Parathyroid adenoma (tissue), 2 donors: ENCODE measurements at regions not wholly inside any gene's neighbourhood (a gene's known extent, or its start where the extent isn't known, plus 50 kb on each side); places are given as distances from the start of the nearest gene placed in this dataset.

Source experiments
- H2AFZ ChIP-seq: fragments of 300-600 bp; sonication (generic); one replicate; pipeline ENCODE4 v1.7.0; 2017; ENCODE audit warnings: antibody characterized with exemption, mild to moderate bottlenecking
- H3K27ac ChIP-seq: fragments of 300-600 bp; sonication (generic); one replicate; pipeline ENCODE4 v1.7.0; 2017
- H3K27me3 ChIP-seq: fragments of 300-600 bp; sonication (generic); one replicate; pipeline ENCODE4 v1.7.0; 2017; ENCODE audit warnings: low read length; ENCODE audit not compliant: control insufficient read depth, insufficient read depth
- H3K36me3 ChIP-seq: fragments of 300-600 bp; sonication (generic); one replicate; pipeline ENCODE4 v1.7.0; 2017; ENCODE audit warnings: low read length; ENCODE audit not compliant: control insufficient read depth, insufficient read depth
- H3K4me1 ChIP-seq: fragments of 300-600 bp; sonication (generic); one replicate; pipeline ENCODE4 v1.7.0; 2017; ENCODE audit warnings: control low read depth
- H3K4me2 ChIP-seq: fragments of 300-600 bp; sonication (generic); one replicate; pipeline ENCODE4 v1.7.0; 2017; ENCODE audit warnings: low read length
- H3K4me3 ChIP-seq: fragments of 300-600 bp; sonication (generic); one replicate; pipeline ENCODE4 v1.7.0; 2017; ENCODE audit warnings: low read depth, low read length
- H3K79me2 ChIP-seq: fragments of 300-600 bp; sonication (generic); one replicate; pipeline ENCODE4 v1.7.0; 2017; ENCODE audit warnings: control low read depth
- H3K9ac ChIP-seq: fragments of 300-600 bp; sonication (generic); one replicate; pipeline ENCODE4 v1.7.0; 2017; ENCODE audit warnings: mild to moderate bottlenecking
- H3K9me3 ChIP-seq: fragments of 300-600 bp; sonication (generic); one replicate; pipeline ENCODE4 v1.7.0; 2017; ENCODE audit warnings: low read length; ENCODE audit not compliant: control insufficient read depth
- TF ChIP-seq, protein P1 (sequence below): fragments of 300-600 bp; sonication (generic); IDR thresholded peaks from one replicate; pipeline ENCODE4 v1.7.0; 2017; ENCODE audit warnings: antibody characterized with exemption, mild to moderate bottlenecking
- donor health status: primary hyperparathyroidism.

DNA sequence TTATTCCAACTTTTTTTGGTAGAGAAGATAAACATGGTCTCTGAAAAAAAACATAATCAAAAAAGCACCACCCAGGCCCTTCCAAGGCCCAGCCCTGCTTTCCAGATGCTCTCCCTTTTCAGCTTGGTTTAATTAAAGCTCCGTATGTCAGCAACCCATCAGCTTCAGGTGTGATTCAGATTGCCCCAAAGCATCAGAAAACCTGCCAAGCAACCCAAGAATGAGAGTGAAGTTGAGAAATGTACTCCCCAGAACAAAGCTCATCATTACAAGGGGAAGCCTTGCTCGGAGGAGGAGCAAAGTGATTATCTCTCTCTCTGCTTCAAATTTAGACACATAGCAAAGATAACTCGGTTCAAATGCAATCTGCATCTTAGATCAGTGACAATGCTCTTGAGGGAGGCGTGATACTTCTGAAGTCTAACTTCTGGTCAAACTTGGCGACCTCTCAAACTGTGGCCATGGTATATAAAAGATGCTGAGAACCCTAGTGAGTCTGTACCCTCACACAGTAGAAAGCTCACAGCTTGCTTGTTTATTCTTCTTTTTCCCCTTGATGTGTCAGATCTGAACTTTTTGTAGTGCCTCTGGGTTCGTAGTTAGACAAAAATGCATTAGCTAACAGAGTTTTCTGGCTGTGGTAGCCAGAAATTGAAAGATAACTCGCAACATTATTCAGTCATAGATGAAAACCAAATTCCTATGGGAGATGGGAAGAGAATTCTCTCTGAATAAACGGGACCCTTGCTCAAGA is 63.3 kb upstream of the ZC3H11B start:
- Histone ChIP-seq H3K27ac (no peak overlapping the region), H3K4me3 (no peak overlapping the region), H3K36me3 (no peaks in the 10 kb centered on the region), H2AFZ (no peak overlapping the region), H3K79me2 (no peaks in the 10 kb centered on the region), H3K4me2 (no peak overlapping the region), H3K9ac (no peak overlapping the region), H3K9me3 (no peaks in the 10 kb centered on the region), H3K4me1 (no peaks in the 10 kb centered on the region), H3K27me3 (no peaks in the 10 kb centered on the region)
- TF ChIP-seq, protein P1, sequence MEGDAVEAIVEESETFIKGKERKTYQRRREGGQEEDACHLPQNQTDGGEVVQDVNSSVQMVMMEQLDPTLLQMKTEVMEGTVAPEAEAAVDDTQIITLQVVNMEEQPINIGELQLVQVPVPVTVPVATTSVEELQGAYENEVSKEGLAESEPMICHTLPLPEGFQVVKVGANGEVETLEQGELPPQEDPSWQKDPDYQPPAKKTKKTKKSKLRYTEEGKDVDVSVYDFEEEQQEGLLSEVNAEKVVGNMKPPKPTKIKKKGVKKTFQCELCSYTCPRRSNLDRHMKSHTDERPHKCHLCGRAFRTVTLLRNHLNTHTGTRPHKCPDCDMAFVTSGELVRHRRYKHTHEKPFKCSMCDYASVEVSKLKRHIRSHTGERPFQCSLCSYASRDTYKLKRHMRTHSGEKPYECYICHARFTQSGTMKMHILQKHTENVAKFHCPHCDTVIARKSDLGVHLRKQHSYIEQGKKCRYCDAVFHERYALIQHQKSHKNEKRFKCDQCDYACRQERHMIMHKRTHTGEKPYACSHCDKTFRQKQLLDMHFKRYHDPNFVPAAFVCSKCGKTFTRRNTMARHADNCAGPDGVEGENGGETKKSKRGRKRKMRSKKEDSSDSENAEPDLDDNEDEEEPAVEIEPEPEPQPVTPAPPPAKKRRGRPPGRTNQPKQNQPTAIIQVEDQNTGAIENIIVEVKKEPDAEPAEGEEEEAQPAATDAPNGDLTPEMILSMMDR: no peak

DNA sequence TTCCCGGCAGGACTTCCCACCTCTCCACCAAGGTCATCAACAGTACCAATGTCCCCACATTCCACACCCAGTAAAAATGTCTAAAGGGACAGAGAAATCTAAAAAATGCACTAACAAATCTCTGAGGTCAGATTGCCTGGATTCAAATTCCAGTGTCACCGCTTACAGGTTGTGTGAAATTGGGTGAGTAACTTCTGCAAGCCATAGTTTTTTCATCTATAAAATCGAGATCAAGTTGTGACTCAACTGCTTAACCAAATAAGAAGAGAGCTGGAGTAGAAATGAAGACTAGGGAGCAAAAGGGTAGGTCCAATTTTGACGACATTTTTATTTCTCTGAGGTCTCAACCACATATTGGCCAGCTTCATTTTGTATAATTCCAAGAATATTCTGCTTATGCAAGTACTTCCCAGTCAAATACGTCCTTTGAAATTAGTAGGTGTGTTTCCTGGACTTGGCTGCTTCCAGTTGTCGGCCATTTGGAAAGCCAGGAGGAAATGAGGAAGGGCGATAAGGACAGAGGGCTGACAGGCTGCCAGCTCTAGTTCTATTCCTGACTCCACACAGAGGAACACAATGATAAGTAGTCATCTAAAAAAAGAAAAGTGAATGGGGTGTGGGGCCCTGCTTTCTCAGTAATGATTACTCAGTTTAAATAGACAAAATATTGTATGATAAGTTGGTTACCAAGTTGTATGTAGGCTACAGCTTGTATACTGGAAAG is 57.7 kb upstream of the ZC3H11B start:
- TF ChIP-seq, protein P1: no peak
- Histone ChIP-seq H3K9ac (no peak overlapping the region), H3K27me3 (no peaks in the 10 kb centered on the region), H3K36me3 (no peaks in the 10 kb centered on the region), H3K9me3 (no peaks in the 10 kb centered on the region), H3K79me2 (no peaks in the 10 kb centered on the region), H2AFZ (no peak overlapping the region), H3K4me1 (no peaks in the 10 kb centered on the region), H3K4me2 (no peak overlapping the region), H3K27ac (peak overlapping the region; percentile 42), H3K4me3 (no peak overlapping the region)

DNA sequence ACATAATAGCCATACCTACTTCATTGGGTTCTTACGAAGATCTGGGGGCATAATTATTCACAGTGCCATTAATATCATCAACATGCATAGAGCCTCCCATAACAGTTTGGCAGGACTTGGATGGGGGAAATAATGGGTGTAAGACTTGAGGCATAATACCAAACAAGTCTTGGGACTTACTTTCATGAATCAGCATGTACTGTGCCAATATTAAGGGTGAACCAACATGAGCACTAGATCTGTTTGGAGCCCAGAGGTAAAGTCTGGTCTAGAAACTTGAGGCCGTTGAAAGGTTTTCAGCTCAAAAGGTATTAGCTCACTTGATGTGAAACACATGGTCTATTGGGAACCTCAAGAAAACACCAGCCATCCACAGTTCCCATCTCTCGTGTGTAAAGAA is 56.7 kb upstream of the ZC3H11B start:
- Histone ChIP-seq H3K9me3 (no peaks in the 10 kb centered on the region), H3K4me3 (no peak overlapping the region), H3K4me2 (no peak overlapping the region), H3K9ac (no peak overlapping the region), H3K27me3 (no peaks in the 10 kb centered on the region), H3K79me2 (no peaks in the 10 kb centered on the region), H3K27ac (no peak overlapping the region), H3K4me1 (no peaks in the 10 kb centered on the region), H3K36me3 (no peaks in the 10 kb centered on the region), H2AFZ (no peak overlapping the region)
- TF ChIP-seq, protein P1: no peak

DNA sequence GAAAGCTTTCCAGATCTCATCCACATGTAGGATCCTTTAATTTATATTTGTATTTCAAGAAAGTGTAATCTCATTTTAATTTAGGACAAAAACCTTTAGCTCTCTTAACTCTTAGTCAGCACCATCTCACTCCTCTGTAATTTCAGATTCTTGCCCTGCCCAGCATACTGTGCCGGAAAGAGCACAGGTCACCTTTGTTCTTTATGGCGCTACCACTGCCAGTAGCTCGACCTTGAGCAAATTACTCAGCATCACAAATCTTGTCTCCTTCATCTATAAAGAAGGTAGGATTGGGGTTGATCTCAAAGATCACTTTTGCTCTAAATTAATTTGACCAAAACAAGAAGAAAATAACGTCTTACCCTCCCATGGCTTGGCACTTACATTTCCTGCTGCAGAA is 56.1 kb upstream of the ZC3H11B start:
- H2AFZ ChIP-seq: no peak overlapping the region
- no peak overlapping the region for H3K4me2 ChIP-seq
- H3K9me3 ChIP-seq: no peaks in the 10 kb centered on the region
- no peaks in the 10 kb centered on the region for H3K36me3 ChIP-seq
- no peak overlapping the region for H3K9ac ChIP-seq
- TF ChIP-seq, protein P1: no peak
- no peak overlapping the region for H3K4me3 ChIP-seq
- no peak overlapping the region for H3K27ac ChIP-seq
- H3K4me1 ChIP-seq: no peaks in the 10 kb centered on the region
- no peaks in the 10 kb centered on the region for H3K27me3 ChIP-seq
- no peaks in the 10 kb centered on the region for H3K79me2 ChIP-seq
